Jurkat, Clone E6-1 (cell line): ENCODE measurements at regions not wholly inside any gene's neighbourhood (a gene's known extent, or its start where the extent isn't known, plus 50 kb on each side); places are given as distances from the start of the nearest gene placed in this dataset.

Experiments
- DNase-seq: peaks from one replicate; pipeline ENCODE4 v3.0.0-alpha.2; 2011; ENCODE audit warnings: low read depth, low spot score
- H3K4me3 ChIP-seq: 2 replicates; pipeline ENCODE4 v1.5.1; 2011; ENCODE audit warnings: mild to moderate bottlenecking, low read length, control low read depth, moderate library complexity

DNA sequence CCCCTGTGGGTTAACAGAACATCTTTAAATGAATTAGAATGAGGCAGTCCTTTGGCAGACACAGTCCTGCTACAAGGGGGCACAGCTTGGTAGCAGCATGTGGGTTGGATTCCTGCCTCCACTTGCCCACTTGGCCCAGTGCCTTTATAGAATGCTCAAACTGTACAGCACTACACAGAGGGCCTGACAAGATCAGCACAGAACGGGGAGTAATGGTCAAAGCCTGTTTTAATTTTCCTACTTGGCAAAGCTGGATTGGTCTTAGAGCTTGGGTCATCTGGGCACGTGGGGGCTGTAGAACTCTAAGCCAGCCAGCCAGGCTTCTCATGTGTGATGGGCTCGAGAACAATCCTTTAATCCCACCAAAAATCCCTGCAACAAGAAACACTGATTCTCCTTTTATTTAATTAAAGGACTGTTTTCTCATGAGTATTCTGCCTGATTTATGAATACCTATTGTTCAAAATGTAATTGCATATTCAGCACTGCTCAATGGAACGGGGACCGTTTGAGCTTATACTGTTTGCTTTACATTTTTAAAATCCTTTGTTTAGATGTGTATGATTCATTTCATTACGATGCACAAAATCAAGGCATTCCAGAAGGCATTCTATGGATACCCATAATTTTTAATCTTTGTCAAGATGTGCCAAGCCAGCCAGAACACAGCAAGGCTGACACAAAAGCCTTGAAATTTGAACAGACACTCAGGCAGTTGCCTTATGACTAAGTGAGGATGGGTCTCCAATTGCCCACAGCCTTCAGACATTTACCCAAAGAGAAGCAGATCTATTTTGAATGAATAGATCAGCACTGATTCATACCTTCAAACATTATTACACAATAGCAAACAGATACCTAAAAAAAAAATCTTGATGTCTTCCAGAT, 249.3 kb upstream of the TGFBR2 start:
- no peak for DNase-seq
- H3K4me3 ChIP-seq = no peak overlapping the region

DNA sequence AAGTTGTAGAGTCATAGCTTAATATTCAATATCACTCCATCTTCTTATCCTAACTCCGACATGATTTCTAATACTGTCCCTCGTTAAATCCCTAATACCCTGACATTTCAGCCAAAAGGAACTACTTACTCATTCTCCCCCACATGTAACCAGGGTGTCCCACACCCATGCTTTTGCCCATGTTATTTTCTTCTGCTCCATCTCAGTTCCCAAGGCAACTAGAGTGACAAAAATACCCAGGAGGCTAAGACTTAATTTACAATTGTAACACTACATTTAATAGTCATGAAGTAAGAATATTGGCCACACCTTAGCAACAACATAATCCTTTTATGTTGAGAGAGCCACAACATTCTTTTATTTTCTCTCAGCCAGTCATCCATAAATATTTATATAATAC, 248.5 kb upstream of the TGFBR2 start:
- no peak overlapping the region for H3K4me3 ChIP-seq
- no peak for DNase-seq

DNA sequence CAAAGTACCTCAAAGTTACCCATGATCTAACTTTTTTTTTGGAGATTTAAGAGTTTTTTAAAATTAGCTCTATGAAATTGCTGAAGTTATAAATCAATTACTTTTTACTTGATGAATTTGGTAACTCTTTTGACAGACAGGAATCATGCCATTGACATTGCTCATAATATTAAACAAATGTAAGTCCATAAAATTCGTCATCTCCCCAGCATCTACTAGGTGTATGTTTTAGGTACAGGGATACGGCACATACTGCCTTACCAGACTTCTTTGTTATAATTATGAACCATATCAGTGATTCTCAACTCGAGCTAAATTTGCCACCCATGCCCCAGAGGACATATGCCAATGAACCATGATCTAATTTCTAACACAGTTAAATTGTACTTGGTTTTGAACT, 247.5 kb upstream of the TGFBR2 start:
- no peak overlapping the region for H3K4me3 ChIP-seq
- no peak for DNase-seq

DNA sequence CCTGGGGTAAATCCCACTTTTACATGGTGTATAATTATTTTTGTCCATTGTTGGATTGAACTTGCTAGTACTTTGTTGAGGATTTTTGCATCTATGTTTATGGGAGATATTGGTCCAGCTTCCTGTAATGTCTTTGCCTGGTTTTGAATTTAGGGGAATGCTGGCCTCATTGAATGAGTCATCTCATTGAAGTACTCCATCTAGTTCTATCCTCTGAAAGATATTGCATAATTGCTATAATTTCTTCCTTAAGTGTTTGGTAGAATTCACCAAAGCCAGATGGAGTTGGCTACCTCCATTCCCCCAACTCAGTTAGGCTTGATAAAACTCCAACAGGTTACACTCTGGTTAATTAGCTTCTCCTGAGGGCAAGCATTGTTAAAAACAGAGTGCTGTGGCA, 237.4 kb upstream of the TGFBR2 start:
- no peak for DNase-seq
- H3K4me3 ChIP-seq = no peak overlapping the region

DNA sequence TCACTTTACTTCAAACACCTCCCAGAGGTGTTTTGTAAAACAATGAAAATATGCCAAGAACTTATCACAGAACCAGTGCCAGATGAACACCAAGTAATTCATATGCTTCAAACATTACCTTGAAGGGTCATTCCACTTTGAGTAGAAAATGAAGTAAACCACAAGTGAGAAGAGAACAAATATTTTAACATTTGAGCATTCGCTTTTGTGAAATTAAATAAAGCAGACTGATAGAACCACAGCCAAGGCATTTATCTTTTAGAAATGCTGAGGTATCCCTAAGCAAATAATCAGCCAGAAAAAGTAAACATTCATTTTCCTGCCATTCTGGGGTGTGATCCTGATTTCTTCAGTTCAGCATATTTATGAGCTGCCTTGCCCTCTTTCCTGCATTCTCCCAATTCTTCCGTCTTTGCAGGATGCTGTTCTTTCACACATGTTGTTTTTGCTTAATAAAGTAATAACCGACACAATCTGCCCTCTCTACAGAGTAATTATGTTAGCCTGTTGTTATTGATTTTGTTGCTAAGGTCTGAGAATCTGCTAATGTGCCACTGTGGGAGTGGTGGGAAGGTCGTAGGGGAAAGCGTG, 235.6 kb upstream of the TGFBR2 start:
- no peak overlapping the region for H3K4me3 ChIP-seq
- DNase-seq = no peak

- no peak overlapping the region for H3K4me3 ChIP-seq
- DNase-seq = no peak
Measured at GRCh38 chr3:30372837-30373236, 233.6 kb upstream of the TGFBR2 start.

DNA sequence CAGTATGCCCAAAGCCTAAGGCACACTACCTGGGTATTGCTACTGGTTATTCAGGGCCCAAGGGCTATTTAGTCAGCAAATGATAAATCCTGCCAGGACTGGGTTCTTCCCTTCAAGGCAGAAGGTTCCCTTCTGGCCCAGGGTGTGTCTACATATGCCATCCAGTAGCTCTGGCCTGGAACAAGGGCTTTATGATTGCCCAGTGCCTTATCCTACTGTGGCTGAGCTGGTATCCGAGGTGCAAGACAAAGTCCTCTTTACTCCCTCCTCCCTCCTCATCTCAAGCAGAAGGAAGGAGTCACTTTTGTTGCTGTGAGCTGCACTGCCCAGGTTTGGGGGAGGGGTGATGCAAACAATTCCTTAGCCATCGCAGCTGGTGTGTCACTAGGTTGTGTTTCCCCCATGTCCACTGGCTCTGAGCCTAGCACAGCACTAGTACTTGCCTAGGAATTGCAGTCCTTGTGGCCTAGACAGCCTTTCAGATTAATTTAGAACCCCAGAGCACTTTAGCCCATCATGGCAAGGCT, 221.8 kb upstream of the TGFBR2 start:
- H3K4me3 ChIP-seq = no peak overlapping the region
- DNase-seq = no peak

- DNase-seq = no peak
- no peak overlapping the region for H3K4me3 ChIP-seq
Measured at GRCh38 chr3:30393079-30393478, 213.3 kb upstream of the TGFBR2 start.

GRCh38 chr3:30397030-30397429, 209.4 kb upstream of the TGFBR2 start:
- H3K4me3 ChIP-seq = no peak overlapping the region
- DNase-seq = no peak

GRCh38 chr3:30399394-30400181, 206.8 kb upstream of the TGFBR2 start:
- no peak for DNase-seq

DNA sequence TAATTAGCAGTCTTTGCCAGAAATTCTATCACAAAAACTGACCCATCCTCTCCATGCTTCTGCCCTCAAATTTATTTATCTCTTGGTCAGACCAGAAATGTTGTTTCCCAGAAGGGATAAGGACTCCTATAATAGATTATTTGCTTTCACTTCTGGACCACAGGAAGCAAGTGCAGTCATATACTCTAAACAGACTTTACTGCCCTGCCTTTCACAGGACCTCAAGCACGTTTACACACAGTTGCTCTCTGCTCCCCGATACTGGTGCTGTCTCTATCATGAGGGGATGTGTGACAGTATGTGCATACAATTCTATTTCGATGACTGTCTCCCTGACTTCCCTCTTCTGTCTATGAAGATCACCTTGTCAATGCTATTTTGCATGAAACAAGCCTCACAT, 205.5 kb upstream of the TGFBR2 start:
- no peak for DNase-seq
- H3K4me3 ChIP-seq = no peak overlapping the region

More at GRCh38 chr3:30399394-30400181, 206.8 kb upstream of the TGFBR2 start:
- H3K4me3 ChIP-seq = no peak overlapping the region

DNA sequence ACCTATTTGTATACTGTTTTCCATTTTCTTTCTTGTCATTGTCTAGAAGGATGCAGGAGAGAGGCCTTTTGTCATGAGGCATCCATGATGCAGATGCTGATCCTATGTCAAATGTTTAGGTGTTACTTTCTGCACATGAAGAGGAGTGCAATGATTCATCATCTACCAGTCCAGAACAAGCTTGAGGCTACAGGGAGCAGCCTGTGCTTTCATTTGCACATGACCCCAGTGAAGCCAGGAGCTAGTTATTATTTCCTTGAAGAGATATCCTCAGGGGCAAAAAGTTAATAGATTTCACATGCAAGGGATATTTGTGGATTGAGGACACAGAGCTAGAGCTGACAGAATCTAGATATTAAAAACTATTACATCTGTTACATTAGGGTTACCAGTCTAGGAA, 204.4 kb upstream of the TGFBR2 start:
- no peak for DNase-seq
- H3K4me3 ChIP-seq = no peak overlapping the region

GRCh38 chr3:30407651-30408050, 198.8 kb upstream of the TGFBR2 start:
- no peak for DNase-seq

DNA sequence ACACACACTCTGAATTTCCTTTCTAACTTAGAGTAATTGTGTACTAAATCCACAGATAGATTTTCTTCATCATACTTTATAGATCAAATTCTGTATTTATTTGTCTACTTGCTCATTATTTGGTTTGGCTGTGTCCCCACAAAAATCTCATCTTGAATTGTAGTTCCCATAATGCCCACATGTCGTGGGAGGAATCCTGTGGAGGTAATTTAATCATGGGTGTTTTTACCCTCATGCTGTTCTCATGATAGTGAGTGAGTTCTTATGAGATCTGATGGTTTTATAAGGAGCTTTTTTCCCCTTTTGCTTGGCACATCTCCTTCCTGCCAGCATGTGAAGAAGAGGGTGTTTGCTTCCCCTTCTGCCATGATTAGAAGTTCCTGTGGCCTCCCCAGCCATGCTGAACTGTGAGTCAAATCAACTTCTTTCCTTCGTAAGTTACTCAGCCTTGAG, 198.3 kb upstream of the TGFBR2 start:
- no peak overlapping the region for H3K4me3 ChIP-seq
- no peak for DNase-seq

More at GRCh38 chr3:30407651-30408050, 198.8 kb upstream of the TGFBR2 start:
- H3K4me3 ChIP-seq = no peak overlapping the region

- no peak overlapping the region for H3K4me3 ChIP-seq
- DNase-seq = no peak
Measured at GRCh38 chr3:30418443-30418842, 188.0 kb upstream of the TGFBR2 start.

DNA sequence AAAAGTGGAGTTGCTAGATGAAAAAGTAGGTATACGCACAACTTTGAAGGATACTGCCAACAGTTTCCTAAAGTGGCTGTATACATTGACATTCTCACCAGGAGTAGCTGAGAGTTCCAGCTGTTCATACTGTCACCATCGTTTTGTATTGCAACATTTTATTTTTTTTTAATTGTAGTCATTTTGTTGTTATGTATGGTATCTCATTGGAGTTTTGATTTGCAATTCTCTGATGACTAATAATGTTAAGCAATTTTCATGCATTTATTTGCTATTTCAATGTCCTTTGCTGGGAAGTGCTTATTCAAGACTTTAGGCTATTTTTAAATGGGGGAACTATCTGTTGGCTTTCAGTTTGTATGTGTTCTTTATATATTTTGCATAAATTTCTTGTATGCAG, 185.1 kb upstream of the TGFBR2 start:
- H3K4me3 ChIP-seq = no peak overlapping the region
- DNase-seq = no peak

- H3K4me3 ChIP-seq = no peak overlapping the region
- DNase-seq = no peak
Measured at GRCh38 chr3:30426293-30426993, 180.0 kb upstream of the TGFBR2 start.

DNA sequence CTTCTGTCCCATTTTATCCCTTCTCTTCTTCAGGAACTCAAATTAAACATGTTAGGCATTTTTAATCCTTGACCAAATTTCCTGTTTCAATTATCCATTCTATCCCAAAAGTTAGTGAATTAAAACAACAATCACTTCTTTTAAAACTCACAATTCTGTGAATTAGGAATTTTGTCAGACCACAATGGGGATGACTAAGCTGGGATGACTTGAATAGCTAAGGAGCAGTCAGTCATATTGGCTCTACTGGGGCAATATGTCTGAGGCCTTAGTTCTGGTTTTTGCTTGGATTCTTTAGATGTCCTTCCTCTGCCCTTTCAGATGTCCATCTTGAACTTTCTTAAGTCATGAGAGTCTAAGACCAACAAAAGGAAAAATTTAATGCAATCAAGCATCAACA, 178.2 kb upstream of the TGFBR2 start:
- DNase-seq = no peak
- H3K4me3 ChIP-seq = no peak overlapping the region

GRCh38 chr3:30435861-30436331, 170.5 kb upstream of the TGFBR2 start:
- no peak for DNase-seq
- no peak overlapping the region for H3K4me3 ChIP-seq
